Neural progenitor cell (in vitro differentiated cells): ENCODE measurements at regions not wholly inside any gene's neighbourhood (a gene's known extent, or its start where the extent isn't known, plus 50 kb on each side); places are given as distances from the start of the nearest gene placed in this dataset.

Experiments
- EZH2 ChIP-seq: fragments of 200-600 bp; sonication (generic); IDR thresholded peaks from 2 replicates; pipeline ENCODE4 v1.6.1; 2017; ENCODE audit warnings: antibody characterized with exemption, mild to moderate bottlenecking, moderate library complexity
- TF ChIP-seq, protein P1 (sequence below): fragments of 200-600 bp; sonication (generic); IDR thresholded peaks from 2 replicates; pipeline ENCODE4 v1.5.1; 2017; ENCODE audit warnings: antibody characterized with exemption, mild to moderate bottlenecking

DNA sequence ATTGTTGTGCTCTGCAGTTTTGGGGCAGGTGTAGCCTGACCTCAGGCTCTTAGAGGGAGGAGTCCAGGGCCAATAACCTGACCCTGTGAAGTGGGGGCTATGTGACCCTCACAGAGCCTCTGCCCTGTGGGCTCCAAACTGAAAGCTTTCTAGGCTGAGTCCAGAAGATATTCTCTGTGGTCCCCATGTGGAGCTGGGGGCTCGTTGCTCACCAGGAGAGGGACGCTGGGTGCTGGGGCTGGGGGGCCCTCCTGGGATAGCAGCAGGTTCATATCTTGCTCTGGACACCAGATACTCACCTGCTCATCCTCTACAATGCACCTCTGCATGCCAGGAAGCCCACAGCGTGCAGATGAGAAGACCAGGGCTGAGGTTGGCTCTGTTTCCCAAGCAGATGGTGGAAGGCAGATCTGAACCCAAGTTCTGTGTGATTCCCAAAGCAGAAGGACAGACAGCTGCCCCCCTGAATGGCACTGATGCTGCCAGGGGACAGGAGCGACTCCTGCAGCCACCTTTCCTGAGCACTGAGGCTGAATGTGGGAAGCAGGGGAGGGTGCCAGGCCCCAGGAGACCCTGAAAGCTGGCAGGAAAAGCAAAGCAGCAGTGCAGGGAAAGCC is 1022.0 kb downstream of the TBC1D22A start:
- TF ChIP-seq, protein P1, sequence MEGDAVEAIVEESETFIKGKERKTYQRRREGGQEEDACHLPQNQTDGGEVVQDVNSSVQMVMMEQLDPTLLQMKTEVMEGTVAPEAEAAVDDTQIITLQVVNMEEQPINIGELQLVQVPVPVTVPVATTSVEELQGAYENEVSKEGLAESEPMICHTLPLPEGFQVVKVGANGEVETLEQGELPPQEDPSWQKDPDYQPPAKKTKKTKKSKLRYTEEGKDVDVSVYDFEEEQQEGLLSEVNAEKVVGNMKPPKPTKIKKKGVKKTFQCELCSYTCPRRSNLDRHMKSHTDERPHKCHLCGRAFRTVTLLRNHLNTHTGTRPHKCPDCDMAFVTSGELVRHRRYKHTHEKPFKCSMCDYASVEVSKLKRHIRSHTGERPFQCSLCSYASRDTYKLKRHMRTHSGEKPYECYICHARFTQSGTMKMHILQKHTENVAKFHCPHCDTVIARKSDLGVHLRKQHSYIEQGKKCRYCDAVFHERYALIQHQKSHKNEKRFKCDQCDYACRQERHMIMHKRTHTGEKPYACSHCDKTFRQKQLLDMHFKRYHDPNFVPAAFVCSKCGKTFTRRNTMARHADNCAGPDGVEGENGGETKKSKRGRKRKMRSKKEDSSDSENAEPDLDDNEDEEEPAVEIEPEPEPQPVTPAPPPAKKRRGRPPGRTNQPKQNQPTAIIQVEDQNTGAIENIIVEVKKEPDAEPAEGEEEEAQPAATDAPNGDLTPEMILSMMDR: no peak
- no peak for TF ChIP-seq EZH2
